GM12875 (cell line): ENCODE measurements at regions not wholly inside any gene's neighbourhood (a gene's known extent, or its start where the extent isn't known, plus 50 kb on each side); places are given as distances from the start of the nearest gene placed in this dataset.
"Not testable (repeated sequence)": the region's sequence is repeated elsewhere in the genome, so short reads cannot be mapped to it uniquely, and the experiment has no call there.

Experiments
- H3K4me3 ChIP-seq: one replicate; pipeline ENCODE4 v1.5.1; 2011; ENCODE audit warnings: low read depth, low read length, control low read depth
- TF ChIP-seq, protein P1 (sequence below): IDR thresholded peaks from 2 replicates; pipeline ENCODE4 v1.5.1; 2011; ENCODE audit warnings: low read depth, mild to moderate bottlenecking, control low read depth, inconsistent platforms, low read length, moderate library complexity, borderline replicate concordance; ENCODE audit not compliant: insufficient read depth

DNA sequence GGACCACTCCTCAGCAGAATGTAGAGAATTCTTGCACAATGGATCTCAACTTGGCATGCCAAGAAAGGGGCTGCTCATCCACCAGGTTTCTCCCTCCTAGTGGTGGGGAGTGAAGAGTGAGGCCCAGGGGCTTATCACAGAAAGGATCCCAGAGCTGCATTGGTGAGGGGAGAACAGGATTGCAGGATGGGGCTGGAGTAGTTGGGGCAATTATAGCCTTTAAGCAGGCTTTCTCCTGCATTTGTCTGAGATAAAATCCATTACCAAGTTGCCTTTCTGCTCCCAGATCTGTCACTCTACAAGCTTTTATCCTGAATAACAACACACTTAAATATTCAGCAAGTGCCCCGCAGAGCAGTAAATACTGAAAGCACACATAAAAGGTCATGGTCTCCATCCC is 130.8 kb upstream of the CES5A start:
- no peak overlapping the region for H3K4me3 ChIP-seq
- TF ChIP-seq, protein P1, sequence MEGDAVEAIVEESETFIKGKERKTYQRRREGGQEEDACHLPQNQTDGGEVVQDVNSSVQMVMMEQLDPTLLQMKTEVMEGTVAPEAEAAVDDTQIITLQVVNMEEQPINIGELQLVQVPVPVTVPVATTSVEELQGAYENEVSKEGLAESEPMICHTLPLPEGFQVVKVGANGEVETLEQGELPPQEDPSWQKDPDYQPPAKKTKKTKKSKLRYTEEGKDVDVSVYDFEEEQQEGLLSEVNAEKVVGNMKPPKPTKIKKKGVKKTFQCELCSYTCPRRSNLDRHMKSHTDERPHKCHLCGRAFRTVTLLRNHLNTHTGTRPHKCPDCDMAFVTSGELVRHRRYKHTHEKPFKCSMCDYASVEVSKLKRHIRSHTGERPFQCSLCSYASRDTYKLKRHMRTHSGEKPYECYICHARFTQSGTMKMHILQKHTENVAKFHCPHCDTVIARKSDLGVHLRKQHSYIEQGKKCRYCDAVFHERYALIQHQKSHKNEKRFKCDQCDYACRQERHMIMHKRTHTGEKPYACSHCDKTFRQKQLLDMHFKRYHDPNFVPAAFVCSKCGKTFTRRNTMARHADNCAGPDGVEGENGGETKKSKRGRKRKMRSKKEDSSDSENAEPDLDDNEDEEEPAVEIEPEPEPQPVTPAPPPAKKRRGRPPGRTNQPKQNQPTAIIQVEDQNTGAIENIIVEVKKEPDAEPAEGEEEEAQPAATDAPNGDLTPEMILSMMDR, result no peak

DNA sequence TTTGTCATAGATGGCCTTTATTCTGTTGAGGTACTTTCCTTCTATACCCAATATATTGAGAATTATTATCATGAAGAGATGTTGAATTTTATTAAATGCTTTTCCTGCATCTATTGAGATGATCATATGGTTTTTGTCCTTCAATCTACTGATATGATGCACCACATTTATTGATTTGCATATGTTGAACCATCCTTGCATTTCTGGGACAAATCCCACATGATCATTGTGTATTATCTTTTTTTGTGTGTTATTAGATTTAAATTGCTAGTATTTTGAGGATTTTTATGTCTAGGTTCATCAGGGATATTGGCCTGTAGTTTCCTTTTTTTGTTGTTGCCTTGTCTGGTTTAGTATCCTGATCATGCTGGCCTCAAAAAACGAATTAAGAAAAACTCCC is 124.5 kb upstream of the CES5A start:
- no peak overlapping the region for H3K4me3 ChIP-seq
- TF ChIP-seq, protein P1, result no peak

DNA sequence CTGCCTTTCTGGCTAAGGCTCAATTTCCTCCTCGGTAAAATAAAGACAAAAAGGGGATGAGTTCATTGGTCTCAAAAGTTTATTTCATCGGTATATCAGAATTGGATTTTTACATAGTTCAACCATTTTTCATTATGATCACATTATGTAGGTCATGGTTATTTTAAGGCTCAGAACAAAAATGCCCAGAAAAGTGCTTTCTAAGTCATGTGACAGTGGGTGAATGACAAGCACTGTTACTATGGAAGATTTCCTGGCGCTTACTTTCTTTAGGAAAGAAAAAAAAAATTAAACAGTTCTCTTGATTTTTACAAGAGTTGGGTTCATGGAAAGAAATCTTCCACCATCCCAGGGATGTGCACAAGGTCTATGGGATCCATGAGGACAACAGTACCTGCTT is 117.9 kb upstream of the CES5A start:
- H3K4me3 ChIP-seq, result no peak overlapping the region
- TF ChIP-seq, protein P1, result no peak

DNA sequence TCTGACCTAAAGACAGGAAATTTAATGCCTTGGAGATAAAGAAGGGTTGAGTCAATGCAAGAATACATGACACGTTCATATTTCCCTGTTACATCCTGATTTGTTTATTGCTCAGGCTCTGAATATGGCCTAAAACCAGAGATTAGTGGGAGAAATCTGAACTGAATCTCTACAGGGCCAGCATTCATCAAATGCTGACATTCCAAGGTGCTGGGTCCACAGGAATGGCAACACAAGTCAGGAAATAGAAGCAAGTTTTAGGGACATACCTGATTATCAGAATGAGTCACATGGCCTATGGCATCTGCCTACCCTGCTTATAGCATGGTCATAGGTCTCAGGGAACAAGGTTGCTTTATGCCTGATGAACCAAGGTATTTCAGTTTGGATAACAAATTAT is 117.4 kb upstream of the CES5A start:
- TF ChIP-seq, protein P1, result no peak
- H3K4me3 ChIP-seq, result no peak overlapping the region

DNA sequence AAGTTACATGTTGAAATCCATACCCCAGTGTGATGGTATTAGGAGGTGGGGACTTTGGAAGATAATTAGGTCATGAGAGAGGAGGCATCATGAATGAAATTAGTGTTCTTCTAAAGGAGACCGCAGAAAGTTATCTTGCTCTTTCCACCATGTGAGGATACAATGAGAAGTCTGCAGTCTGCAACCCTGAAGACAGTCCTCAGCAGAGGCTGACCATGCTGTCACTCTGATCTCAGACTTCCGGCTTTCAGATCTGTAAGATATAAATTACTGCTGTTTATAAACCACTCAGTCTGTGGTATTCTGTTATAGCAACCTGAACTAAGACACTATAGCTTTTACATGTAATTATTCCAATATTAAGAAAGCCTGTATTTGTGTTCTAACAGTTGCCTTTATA is 116.7 kb upstream of the CES5A start:
- TF ChIP-seq, protein P1, result no peak
- no peak overlapping the region for H3K4me3 ChIP-seq

DNA sequence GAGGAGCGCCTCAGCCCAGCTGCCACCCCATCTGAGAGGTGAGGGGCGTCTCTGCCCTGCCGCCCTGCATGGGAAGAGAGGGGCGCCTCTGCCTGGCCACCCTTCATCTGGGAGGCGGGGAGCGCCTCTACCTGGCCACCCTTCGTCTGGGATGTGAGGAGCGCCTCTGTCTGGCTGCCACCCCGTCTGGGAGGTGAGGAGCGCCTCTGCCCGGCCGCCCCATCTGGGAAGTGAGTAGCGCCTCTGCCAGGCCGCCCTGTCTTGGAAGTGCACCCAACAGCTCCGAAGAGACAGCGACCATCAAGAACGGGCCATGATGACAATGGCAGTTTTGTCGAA is 114.4 kb upstream of the CES5A start:
- TF ChIP-seq, protein P1, result no peak
- H3K4me3 ChIP-seq, result no peak overlapping the region

DNA sequence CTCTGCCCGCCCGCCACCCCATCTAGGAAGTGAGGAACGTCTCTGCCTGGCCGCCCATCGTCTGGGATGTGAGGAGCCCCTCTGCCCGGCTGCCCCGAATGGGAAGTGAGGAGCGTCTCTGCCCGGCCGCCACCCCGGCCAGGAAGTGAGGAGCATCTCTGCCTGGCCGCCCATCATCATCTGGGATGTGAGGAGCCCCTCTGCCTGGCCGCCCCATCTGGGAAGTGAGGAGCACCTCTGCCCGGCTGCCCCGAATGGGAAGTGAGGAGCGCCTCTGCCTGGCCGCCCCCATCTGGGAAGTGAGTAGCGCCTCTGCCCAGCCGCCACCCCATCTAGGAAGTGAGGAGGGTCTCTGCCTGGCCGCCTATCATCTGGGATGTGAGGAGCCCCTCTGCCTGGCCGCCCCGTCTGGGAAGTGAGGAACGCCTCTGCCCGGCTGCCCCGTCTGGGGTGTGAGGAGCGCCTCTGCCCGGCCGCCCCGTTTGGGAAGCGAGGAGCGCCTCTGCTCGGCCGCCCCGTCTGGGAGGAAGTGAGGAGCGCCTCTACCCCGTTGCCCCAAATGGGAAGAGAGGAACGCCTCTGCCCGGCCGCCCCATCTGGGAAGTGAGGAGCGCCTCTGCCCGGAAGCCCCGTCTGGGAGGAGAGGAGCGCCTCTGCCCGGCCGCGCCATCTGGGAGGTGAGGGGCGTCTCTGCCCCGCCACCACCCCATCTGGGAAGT is 113.8 kb upstream of the CES5A start:
- H3K4me3 ChIP-seq, result not testable (repeated sequence)

DNA sequence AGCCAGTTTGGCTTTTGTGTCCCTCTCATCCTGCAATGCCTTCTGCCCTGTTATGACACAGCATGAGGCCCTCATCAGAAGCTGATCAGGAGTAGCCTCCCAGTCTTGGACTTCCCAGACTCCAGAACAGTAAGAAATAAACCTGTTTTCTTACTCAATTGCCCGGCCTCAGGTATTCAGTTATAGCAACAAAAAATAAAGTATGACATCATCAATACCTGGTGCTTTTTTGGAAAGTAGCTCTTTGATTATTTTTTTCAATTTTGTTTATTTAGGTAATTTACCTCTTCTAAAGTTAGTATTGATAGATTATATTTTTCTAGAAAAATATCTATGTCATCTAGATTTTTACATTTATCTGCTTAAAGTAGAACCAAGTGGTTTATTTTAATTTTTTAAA is 112.8 kb upstream of the CES5A start:
- TF ChIP-seq, protein P1, result no peak
- H3K4me3 ChIP-seq, result no peak overlapping the region
